Caco-2 (cell line): ENCODE measurements at regions not wholly inside any gene's neighbourhood (a gene's known extent, or its start where the extent isn't known, plus 50 kb on each side); places are given as distances from the start of the nearest gene placed in this dataset.

ENCODE experiments used
- BruUV-seq: library from RNA; stranded (reverse); fragments of 400-500 nt; replicated peaks from 2 replicates; lab custom pipeline; 2021; lab: Mats Ljungman, UMichigan
- CTCF ChIA-PET: fragments of 300-600 bp; sonication (Branson Sonifier 250); formaldehyde crosslinking; loops from one replicate; lab custom pipeline; 2022; ENCODE audit warnings: antibody characterized with exemption; lab: Charles Lee
- POLR2A ChIA-PET: fragments of 300-600 bp; sonication (Branson Sonifier 250); formaldehyde crosslinking; loops from one replicate; lab custom pipeline; 2022; ENCODE audit warnings: antibody characterized with exemption; lab: Charles Lee
- DNase-seq, 2 experiments: peaks; one replicate each; pipeline versions ENCODE4 v3.0.0 to v3.0.0-alpha.2; 2020 to 2022
- H3K27me3 ChIP-seq: replicated peaks from 2 replicates; pipeline ENCODE4 v1.6.0; 2011; ENCODE audit warnings: low read length; ENCODE audit not compliant: control insufficient read depth, insufficient read depth
- H3K36me3 ChIP-seq: 2 replicates; pipeline ENCODE4 v1.5.1; 2011; ENCODE audit warnings: low read length; ENCODE audit not compliant: control insufficient read depth, insufficient read depth
- H3K4me1 ChIP-seq: fragments of 250-450 bp; sonication (Bioruptor Pico); 2 replicates; pipeline ENCODE4 v1.5.1; 2020; ENCODE audit warnings: mild to moderate bottlenecking
- H3K4me3 ChIP-seq: 2 replicates; pipeline ENCODE4 v1.5.1; 2011; ENCODE audit warnings: low read depth, mild to moderate bottlenecking, control low read depth, low read length
- H3K9me3 ChIP-seq: fragments of 250-450 bp; sonication (Bioruptor Pico); 2 replicates; pipeline ENCODE4 v1.5.1; 2020; ENCODE audit warnings: mild to moderate bottlenecking, moderate library complexity
- H3K27ac Mint-ChIP-seq: one replicate; pipeline ENCODE4 v1.8.0; 2022; ENCODE audit warnings: mixed read lengths; ENCODE audit not compliant: unreplicated experiment
- H3K27me3 Mint-ChIP-seq: one replicate; pipeline ENCODE4 v1.8.0; 2022; ENCODE audit warnings: mixed read lengths; ENCODE audit not compliant: insufficient read depth, unreplicated experiment
- H3K36me3 Mint-ChIP-seq: one replicate; pipeline ENCODE4 v1.8.0; 2022; ENCODE audit warnings: mild to moderate bottlenecking, mixed read lengths; ENCODE audit not compliant: insufficient read depth, unreplicated experiment
- H3K4me1 Mint-ChIP-seq: one replicate; pipeline ENCODE4 v1.8.0; 2022; ENCODE audit warnings: low read depth, mixed read lengths; ENCODE audit not compliant: unreplicated experiment
- H3K4me3 Mint-ChIP-seq: one replicate; pipeline ENCODE4 v1.8.0; 2022; ENCODE audit warnings: mild to moderate bottlenecking, moderate library complexity, mixed read lengths; ENCODE audit not compliant: unreplicated experiment
- H3K9me3 Mint-ChIP-seq: one replicate; pipeline ENCODE4 v1.8.0; 2022; ENCODE audit warnings: mixed read lengths; ENCODE audit not compliant: unreplicated experiment
- intact Hi-C: fragments of 100-400 bp; cut with micrococcal nuclease; formaldehyde crosslinking; loops from one replicate; pipeline ENCODE4 v1.10.0; 2022; ENCODE audit not compliant: unreplicated experiment
- TF ChIP-seq, protein P1 (sequence below), 2 experiments: fragments of 200-600 bp in 1 of 2; IDR thresholded peaks; 1 replicate in 1 of 2; 2 replicates in 1 of 2; pipeline versions ENCODE4 v1.5.1 to v1.8.0; 2011 to 2022; ENCODE audit warnings: antibody characterized with exemption in 1 of 2, control low read depth in 1 of 2, inconsistent platforms in 1 of 2, low read depth in 1 of 2, low read length in 1 of 2, mild to moderate bottlenecking in 1 of 2, moderate library complexity in 1 of 2; ENCODE audit not compliant: insufficient read depth in 1 of 2, severe bottlenecking in 1 of 2, unreplicated experiment in 1 of 2

DNA sequence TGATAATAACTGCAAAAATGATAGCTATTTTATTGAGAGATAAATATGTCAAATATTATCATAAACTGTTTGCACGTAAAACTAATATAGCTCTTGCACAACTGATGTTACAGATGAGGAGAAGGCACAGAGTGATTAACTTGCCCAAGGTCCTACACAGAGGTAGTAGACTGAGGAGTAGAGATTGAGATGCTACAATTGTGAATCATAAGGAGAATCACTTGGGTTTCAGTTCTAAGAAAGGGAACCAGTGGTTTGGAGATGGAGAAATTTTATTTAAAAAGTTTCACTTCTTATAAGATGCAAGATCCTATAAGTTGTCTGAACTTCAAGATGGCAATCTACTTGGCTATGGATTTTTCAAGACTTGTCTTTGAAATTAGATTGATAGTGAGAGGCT is 224.8 kb upstream of the RAG2 start:
- H3K9me3 ChIP-seq = no peaks in the 10 kb centered on the region
- intact Hi-C loops = no loop called here
- BruUV-seq = no TSS peak
- Mint-ChIP-seq H3K9me3 (peaks cover 10% of the 10 kb centered on the region), H3K36me3 (no peaks in the 10 kb centered on the region), H3K4me3 (no peak overlapping the region), H3K27ac (no peak overlapping the region), H3K4me1 (no peaks in the 10 kb centered on the region), H3K27me3 (peaks cover 8% of the 10 kb centered on the region)
- H3K4me3 ChIP-seq = no peak overlapping the region
- ChIA-PET POLR2A (no interaction called here), CTCF (no interaction called here)
- no peaks in the 10 kb centered on the region; the same call in 1 of the 2 replicates for H3K27me3 ChIP-seq
- no peak for DNase-seq
- TF ChIP-seq, protein P1, sequence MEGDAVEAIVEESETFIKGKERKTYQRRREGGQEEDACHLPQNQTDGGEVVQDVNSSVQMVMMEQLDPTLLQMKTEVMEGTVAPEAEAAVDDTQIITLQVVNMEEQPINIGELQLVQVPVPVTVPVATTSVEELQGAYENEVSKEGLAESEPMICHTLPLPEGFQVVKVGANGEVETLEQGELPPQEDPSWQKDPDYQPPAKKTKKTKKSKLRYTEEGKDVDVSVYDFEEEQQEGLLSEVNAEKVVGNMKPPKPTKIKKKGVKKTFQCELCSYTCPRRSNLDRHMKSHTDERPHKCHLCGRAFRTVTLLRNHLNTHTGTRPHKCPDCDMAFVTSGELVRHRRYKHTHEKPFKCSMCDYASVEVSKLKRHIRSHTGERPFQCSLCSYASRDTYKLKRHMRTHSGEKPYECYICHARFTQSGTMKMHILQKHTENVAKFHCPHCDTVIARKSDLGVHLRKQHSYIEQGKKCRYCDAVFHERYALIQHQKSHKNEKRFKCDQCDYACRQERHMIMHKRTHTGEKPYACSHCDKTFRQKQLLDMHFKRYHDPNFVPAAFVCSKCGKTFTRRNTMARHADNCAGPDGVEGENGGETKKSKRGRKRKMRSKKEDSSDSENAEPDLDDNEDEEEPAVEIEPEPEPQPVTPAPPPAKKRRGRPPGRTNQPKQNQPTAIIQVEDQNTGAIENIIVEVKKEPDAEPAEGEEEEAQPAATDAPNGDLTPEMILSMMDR (IDR thresholded peaks at IDR 0.05; ENCODE audit: insufficient read depth in 1 of 2, low read depth in 1 of 2, low read length in 1 of 2, severe bottlenecking in 1 of 2, unreplicated experiment in 1 of 2) = no peak
- no peaks in the 10 kb centered on the region for H3K36me3 ChIP-seq
- H3K4me1 ChIP-seq = no peaks in the 10 kb centered on the region

DNA sequence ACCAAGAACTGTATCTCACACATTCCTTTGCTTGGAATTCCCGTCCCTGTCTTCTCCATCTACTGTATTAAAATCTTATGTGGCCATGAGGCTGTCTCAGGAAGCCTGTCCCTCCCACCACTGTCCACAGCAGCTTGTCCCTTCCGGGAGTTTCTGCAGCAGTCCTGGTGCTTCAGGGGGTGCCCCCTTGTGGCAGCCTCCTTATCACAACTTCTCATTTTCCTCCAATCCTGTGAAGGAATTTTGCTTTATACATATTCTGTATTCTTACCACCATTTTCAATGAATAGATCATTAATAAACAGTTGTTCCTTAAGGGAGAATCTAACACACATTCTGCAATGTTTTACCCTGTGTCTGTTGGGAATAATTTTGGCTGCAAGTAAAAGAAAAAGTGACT is 220.4 kb upstream of the RAG2 start:
- Mint-ChIP-seq H3K27me3 (peaks cover under 1% of the 10 kb centered on the region), H3K9me3 (peaks cover 10% of the 10 kb centered on the region), H3K27ac (no peak overlapping the region), H3K4me3 (no peak overlapping the region), H3K4me1 (no peaks in the 10 kb centered on the region), H3K36me3 (no peaks in the 10 kb centered on the region)
- peak in 1 of 2 experiments; percentile 25 for DNase-seq
- CTCF ChIA-PET = no interaction called here
- TF ChIP-seq, protein P1 (IDR thresholded peaks at IDR 0.05; ENCODE audit: insufficient read depth in 1 of 2, low read depth in 1 of 2, low read length in 1 of 2, severe bottlenecking in 1 of 2, unreplicated experiment in 1 of 2) = peak in 1 of 2 experiments; percentile 35
- BruUV-seq = no TSS peak
- no peaks in the 10 kb centered on the region for H3K36me3 ChIP-seq
- H3K4me1 ChIP-seq = no peaks in the 10 kb centered on the region
- no peaks in the 10 kb centered on the region for H3K9me3 ChIP-seq
- H3K4me3 ChIP-seq = no peak overlapping the region
- intact Hi-C loops = loop anchor here (1.0 kb wide), 1 partner anchor 116 kb away; no protein-coding TSS in a partner anchor
- POLR2A ChIA-PET = no interaction called here
- H3K27me3 ChIP-seq = no peaks in the 10 kb centered on the region; the same call in 1 of the 2 replicates

DNA sequence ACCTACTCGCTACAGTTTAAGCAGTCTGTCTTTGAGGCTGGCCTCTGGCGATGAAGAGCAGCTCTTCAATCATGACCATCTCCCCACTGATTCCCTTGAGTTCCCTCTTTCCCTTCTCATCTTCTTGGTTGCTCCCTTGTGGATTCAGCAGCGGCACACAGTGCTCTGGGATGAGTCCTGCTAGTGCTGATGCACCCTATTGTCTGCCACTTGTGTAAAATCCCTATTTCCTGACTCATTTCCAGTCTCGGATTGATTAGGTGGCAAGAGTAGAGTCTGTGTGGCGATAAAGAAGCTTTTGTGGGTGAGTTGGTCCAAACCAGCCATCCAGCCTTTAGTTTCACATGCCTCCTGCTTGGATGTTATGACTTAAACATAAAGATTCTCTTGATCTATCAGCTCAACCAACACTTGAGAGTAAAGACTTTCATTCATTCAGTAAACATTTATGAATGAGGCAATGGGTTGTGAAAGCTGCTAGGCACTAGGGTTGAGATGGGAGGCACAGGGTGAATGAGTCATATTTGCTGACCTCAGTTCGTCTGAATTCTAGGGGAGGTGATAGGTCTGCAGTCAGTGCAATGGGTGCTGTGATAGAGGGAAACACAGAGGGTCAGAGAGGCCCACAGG is 219.4 kb upstream of the RAG2 start:
- no TSS peak for BruUV-seq

More for the DNA sequence above, 219.4 kb upstream of the RAG2 start:
- CTCF ChIA-PET = no interaction called here
- no peak overlapping the region for H3K27ac Mint-ChIP-seq
- no peak for DNase-seq
- H3K4me3 ChIP-seq = no peak overlapping the region
- peaks cover 10% of the 10 kb centered on the region for H3K9me3 Mint-ChIP-seq
- no peaks in the 10 kb centered on the region for H3K4me1 ChIP-seq
- no peaks in the 10 kb centered on the region; the same call in 1 of the 2 replicates for H3K27me3 ChIP-seq
- no peaks in the 10 kb centered on the region for H3K36me3 ChIP-seq
- H3K36me3 Mint-ChIP-seq = no peaks in the 10 kb centered on the region
- no peak overlapping the region for H3K4me3 Mint-ChIP-seq
- intact Hi-C loops = no loop called here
- H3K4me1 Mint-ChIP-seq = no peaks in the 10 kb centered on the region
- peaks cover under 1% of the 10 kb centered on the region for H3K27me3 Mint-ChIP-seq
- TF ChIP-seq, protein P1 (IDR thresholded peaks at IDR 0.05; ENCODE audit: insufficient read depth in 1 of 2, low read depth in 1 of 2, low read length in 1 of 2, severe bottlenecking in 1 of 2, unreplicated experiment in 1 of 2) = no peak
- POLR2A ChIA-PET = no interaction called here
- no peaks in the 10 kb centered on the region for H3K9me3 ChIP-seq
